COLO668 (cell line): ENCODE measurements at regions not wholly inside any gene's neighbourhood (a gene's known extent, or its start where the extent isn't known, plus 50 kb on each side); places are given as distances from the start of the nearest gene placed in this dataset.
"Not testable (repeated sequence)": the region's sequence is repeated elsewhere in the genome, so short reads cannot be mapped to it uniquely, and the experiment has no call there.

Experiments
- DNase-seq: peaks from one replicate; lab custom pipeline; 2025; ENCODE audit not compliant: unreplicated experiment; lab: John Stamatoyannopoulos, UW

DNA sequence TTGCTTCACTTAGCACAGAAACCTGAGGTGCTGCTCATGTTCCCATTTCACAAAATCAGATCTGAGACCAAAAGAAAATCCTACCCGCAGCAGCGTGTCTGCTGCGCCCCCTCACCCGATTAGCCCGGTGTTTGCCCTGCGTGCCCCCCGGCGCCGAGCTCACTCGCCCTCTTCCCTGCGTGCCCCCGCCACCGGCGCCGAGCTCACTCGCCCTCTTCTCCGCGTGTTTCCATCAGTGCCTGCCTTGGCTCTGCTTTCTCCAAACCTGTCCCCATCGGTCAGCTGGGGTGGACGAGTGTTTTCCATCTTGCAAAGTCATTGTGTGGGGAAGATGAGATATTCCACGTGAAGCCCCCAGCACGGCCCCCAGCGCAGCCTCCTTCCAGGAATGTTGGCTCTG is 225.3 kb upstream of the PITRM1 start:
- no peak for DNase-seq

DNA sequence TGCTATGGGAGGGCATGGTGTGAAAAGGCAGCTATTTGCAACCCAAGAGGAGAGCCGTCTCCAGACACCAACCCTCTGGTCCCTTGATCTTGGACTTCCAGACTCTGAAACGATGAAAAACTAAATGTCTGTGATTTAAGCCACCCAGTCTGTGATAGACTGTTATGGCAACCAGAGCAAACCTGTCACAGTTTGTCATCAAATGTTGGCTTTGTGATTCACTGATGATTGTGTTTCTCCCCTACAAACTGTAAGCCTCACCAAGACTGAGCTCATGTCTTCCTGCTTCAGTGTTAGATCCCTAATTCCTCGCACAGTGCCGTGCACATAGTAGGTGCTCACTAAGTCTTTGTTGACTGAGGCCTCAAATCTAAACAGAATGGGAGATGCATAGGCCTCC is 224.6 kb upstream of the PITRM1 start:
- DNase-seq, result no peak

DNA sequence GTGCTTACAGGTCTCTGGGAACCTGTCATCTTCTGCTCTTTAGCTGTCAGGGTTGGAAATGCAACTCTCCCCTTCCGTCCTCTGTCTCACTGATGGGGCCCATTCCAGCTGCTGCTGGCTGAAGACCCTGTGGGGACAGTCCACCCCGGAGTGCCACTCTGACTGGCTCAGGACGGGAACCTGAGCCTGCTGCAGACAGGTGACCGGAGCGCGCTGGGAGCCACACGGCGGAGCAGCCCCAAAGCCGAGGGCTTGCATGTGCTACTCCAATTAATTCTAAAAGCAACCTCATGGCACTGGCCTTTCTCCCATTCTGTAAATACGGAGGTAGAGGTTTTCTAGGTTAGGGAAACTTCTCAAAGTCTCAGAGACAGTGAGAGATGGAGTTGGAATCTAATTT is 223.5 kb upstream of the PITRM1 start:
- no peak for DNase-seq

DNA sequence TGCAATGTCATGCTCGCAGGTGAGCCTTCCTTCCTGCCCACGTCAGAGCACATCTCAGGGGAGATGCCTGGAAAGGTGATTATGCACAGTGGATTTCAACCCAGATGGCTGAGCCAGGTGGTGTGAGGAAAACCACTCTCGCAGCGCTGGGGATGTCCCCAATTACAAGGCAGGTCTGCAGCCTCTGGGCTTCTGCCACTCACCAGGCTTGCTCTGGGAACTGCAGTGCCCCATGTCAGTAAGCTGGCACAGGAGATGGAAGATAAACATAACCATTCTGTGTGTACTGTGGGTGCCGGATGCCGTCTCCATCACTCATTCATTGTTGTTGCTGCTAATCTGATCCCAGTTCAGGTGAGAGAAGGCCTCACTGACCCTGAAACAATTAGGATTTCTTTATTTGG is 222.9 kb upstream of the PITRM1 start:
- DNase-seq, result peak; percentile 74

DNA sequence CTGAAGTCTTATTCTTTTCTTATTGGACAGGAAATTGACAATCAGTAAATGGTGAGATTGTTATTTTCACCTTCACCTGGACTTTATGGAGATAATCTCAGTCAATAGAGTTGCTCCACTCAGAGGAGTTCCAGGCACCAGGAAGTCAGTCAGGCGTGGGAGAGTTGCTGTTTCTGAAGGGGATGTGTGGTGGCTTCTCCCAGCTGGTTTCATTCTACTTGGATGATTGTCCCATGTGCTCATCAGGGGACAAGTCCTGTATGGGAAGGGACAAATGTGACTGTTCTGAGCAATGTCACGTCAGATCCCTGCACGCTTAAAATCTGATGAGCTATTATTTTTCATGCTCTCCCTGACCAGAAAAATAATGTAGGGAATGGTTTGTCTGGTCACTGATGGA is 222.5 kb upstream of the PITRM1 start:
- DNase-seq, result peak; percentile 26

DNA sequence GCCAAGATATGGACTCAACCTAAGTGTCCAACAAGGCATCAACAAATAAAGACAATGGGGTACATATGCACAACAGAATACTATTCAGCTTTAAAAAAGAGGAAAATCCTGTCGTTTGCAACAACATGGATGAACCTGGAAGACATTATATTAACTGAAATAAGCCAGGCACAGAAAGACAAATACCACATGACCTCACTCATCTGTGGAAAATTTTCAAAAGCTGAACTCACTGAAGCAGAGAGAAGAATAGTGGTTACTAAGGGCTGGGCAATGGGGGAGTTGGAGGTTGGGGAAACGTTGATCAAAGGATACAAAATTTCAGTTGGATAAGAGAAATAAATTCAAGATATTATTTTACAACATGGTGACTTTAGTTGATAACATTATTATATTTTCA is 221.4 kb upstream of the PITRM1 start:
- no peak for DNase-seq

DNA sequence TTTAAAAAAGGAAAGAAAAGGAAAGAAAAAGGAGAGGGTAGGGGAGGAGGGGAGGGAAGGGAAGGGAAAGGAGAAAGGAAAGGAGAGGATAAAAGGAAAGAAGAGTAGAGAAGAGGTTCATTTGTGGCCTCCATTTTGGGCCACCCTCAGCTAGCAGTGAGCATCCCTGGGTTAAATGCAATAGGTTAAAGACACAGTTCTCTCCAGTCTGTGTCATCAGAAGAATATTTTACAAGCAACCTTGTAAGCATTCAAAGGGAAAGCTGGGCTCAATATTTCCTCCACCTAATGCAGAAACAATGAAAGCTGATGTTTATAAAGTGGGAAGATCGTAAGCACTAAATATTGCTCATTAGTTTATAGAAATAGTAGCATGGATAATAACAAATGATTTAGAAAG is 219.1 kb upstream of the PITRM1 start:
- DNase-seq, result no peak

DNA sequence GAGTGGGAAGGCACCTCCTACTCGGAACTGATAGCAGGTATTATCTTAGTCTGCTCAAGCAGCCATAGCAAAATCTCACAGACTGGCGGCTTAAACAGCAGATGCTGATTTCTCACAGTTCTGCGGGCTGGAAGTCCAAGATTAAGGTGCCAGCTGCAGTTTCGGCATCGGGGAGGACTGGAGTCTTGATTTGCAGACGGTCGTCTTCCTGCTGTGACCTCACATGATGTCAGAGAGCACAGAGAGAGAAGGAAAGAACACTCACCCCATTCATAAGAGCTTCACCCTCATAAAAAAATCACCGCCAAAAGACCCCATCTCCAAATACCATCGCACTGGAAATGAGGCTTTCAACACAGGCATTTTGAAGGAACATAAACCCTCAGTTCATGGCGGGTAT is 216.5 kb upstream of the PITRM1 start:
- no peak for DNase-seq

DNA sequence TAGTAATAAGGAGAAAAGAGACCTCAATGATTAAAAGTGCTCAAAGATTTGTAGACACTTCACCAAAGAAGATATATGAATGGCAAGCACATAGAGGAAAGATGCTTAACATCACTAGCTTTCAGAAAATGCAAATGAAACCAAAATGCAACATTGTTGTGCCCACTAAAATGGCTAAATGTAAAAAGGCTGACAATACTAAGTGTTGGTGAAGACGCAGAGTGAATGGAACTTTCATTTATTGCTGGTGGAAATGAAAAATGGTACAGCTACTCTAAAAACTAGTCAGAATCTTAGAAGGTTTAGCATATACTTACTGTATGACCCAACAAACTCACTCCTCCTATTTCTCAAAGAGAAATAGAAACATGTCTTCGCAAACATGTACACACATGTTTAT is 212.9 kb upstream of the PITRM1 start:
- no peak for DNase-seq

DNA sequence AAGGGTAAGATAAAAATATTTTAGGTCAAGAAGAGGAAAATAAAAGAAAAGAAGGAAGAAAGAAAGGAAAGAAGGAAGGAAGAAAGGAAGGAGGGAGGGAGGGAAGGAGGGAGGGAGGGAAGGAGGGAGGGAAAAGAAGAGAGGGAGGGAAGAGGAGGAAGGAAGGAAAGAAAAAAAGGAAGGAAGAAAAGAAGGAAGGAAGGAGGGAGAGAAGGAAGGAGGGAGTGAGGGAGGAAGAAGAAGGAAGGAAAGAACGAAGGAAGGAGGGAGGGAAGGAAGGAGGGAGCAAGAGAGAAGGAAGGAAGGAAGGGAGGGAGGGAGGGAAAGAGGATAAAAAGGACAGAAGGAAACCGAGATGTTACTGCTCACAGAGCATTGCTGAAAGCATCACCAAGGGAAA is 209.5 kb upstream of the PITRM1 start:
- no peak for DNase-seq

DNA sequence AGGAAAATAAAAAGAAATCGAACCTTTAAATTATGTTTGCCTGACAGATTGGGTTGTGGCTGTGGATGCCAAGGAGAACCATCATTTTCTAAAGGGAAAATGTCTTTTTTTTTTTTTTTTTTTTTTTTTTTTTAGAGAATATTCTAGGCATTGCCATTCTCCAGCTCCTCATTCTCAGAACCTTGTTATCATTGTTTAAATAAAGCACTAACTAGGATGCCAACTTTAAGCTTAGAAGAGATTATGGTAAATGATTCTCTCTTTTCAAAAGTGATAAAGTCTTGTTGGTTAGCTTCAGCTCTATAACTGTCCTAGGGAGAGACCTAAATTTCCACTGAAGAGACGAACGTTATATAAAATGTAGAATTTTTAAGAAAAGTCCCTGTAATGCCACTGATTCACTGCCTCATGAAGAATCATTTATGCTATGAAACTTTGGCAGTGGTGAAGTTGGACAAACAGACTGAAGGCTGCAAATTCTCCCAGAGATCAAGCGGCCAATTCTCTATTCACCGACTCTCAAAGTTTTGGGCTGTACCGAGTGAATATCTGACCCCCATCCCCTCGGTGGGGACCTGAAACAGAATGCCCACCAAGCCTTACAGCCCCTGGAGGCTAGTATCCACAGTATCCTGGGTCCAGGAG is 207.9 kb upstream of the PITRM1 start:
- DNase-seq, result no peak

DNA sequence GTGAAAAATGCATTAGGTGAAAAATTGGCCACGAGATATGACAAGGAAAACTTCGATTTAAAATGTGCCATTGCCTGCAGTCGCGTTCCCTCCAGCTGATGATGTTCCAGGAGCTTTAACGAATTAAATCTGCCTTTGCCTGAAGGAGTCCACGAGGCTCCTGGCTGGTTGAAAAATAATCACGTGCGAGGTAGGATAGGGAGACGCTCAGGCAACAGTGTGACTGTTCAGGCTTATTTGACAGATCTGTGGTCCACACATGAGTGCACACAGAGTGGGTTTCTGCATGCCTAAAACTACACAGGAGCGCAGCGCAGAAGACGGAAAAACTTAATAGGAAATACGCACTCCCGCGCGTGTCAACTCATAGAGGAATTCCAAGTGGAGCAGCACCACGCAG is 204.0 kb upstream of the PITRM1 start:
- DNase-seq, result no peak

DNA sequence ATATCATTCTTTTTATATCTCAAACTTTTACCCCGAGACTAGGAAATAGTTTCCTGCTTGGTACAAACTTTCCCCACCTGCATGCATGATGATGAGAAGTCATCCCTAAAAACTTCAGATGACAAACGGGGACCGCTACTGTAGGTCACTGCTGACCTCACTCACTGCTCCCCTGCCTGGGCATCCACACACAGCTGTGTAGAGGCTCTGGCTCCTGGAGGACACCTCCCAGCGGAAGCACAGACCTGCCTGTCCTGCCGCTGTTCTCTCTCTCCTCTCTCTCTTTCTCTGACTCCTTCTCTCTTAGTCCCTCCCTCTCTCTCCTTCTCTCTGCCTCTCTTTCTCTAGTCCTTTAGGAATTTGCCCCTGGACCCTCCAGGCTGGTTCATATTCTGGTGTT is 202.9 kb upstream of the PITRM1 start:
- no peak for DNase-seq

DNA sequence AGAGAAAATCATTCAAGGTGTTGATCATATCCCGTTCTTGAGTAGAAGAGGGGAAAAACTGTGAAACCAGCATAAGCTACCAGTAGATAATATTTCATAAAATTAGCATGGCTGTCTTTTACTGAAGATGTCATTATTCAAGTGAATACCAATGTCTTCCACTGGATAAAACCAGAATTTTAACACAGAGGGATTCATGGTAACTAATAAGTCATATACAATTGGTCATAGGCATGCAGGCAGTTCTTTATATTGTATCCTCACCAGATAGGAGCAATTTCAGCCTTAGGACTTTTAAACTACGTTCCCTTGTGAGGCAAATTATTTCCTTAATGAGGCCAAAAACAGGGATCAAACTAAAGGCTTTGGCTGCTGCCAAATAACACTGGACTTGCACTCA is 202.3 kb upstream of the PITRM1 start:
- DNase-seq, result no peak

DNA sequence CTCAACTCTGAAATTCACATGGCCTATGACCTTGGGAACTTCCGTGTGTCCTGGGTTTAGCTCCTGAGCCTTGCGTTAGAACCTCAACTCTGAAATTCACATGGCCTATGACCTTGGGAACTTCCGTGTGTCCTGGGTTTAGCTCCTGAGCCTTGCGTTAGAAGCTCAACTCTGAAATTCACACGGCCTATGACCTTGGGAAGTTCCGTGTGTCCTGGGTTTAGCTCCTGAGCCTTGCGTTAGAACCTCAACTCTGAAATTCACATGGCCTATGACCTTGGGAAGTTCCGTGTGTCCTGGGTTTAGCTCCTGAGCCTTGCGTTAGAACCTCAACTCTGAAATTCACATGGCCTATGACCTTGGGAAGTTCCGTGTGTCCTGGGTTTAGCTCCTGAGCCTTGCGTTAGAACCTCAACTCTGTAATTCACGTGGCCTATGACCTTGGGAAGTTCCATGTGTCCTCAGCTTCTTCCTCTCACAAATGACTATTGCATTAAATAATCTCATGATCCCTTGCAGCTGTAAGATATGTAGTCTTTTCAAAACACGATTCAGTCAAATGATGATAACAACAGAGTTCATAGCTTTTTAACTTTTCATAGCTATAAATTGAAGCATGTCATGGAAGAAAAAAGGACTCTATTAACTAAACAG is 200.9 kb upstream of the PITRM1 start:
- not testable (repeated sequence) for DNase-seq

DNA sequence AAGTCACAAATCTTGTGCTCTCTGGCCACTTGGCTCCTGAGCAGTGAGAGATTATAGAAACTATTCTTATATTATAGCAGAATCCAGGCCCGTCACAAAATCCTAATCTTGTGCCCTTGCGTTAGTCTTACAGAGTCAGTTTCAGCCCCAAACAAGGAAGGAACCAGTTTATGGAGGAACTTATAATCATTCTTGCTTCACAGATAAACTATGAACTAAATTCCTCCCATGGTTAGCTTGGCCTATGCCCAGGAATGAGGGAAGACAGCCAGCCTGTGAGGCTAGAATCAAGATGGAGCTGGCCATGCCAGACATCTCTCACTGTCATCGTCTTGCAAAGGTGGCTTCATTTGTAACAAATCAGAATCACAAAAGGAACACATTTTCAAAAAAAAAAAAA is 199.7 kb upstream of the PITRM1 start:
- DNase-seq, result no peak

DNA sequence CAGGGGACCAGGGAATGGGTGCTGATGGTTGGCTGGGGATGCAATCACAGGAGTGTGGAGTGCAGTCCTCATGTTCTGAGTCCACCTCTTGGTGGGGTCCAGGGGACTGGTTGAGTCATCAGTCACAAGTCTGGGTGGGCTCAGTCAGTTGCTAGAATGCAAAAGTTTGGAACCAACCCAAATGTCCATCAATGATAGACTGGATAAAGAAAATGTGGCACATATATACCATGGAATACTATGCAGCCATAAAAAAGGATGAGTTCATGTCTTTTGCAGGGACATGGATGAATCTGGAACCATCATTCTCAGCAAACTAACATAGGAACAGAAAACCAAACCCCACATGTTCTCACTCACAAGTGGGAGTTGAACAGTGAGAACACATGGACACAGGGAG is 199.0 kb upstream of the PITRM1 start:
- not testable (repeated sequence) for DNase-seq

DNA sequence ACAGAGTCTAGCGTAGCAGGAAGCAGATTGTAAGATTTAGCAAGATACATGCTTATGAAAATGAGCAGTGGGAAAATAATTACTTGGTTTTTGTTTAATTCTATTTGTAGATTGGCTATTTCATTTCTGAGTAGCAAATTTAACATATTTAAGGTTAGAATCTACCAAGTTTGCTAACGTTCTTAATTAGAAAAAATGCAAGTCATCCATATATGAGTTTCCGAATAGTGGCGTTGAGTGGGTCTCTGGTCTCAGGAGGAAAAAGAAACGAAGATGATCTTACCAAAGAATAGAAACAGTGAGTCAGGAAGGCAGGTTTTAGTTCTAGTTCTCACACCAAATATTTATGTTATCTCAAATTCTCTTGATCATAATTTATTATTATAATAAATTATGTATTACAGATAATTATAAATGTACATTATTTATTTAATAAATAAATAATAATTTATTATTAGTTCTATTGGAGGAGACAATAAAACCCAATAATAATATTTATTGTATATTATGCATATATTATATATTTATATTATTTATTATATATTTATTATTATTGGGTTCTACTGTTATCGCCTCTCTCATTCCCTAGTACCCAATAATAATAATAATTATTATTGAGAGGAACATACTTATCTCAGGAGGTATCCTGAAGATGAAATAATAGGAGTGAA is 194.3 kb upstream of the PITRM1 start:
- no peak for DNase-seq

DNA sequence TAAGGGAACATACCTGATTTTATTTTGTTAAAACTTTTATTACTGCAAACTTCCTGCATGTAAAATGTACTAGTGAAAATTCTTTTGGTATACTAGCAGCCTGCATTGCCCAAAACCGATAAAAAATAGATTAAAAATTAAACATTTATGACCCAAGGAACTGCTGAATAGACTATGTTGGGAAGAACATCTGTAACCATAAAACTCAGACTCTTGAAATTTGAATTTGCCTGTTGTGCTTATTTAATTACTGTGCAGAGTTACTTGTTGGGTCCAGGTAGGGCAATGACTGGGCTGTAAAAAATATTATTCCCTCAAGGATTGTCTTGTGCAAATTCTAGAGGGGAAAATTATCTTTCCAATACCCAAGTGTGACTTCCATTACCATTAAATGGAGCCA is 193.5 kb upstream of the PITRM1 start:
- DNase-seq, result no peak

DNA sequence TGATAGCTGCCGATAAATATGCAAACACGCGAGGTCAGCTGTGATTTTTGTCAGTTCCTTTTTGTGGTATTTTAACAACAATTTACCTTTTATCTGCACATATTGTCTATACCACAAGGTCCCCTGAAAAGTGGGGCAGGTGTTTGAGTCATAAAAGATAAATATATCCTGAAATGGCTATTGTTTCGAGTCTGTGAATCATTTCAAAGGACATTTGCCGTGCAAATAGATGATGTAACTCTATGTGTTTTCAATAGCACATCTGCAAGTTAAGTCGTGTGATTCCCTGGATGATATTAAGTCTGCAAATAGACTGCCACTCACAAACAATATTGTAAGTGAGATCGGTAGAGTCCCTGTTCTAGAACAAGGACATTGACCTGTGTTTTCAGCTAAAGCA is 193.0 kb upstream of the PITRM1 start:
- peak; percentile 16 for DNase-seq

DNA sequence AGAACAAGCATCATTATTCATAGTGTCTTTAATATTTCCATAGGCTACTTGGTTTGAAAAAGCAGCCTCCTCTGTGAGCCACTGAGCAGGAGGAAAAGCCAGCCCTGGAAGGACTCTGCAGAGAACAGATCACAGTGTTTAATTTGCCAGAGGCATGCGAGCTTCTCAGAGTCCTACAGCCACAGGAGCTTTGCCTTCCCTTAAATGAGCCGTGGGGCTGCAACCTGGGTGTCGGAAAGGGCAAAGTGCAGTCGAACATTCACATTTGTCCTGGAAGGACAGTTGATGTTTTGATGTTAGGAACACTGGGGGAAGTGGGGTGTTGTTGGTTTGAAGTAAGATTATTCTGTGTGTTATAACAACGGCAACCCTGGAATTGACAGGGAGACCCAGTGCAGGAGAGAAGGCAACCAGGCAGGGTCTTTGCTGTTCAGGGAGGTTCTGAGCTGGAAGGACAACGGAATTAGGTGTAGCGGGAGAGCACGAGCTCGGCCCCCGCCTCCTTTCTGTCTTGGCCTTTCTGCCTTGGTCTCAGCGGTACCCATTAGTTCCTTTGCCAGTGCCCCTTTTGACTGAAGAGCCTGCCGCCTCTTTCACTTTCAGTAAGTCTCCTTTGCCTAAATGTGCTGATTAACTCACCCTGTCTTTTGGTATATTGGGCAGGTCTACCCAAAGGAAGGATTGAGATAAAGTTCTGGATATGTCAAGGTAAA is 192.3 kb upstream of the PITRM1 start:
- DNase-seq, result peak; percentile 36
